Gastroesophageal sphincter (tissue), 4 donors: ENCODE measurements at regions not wholly inside any gene's neighbourhood (a gene's known extent, or its start where the extent isn't known, plus 50 kb on each side); places are given as distances from the start of the nearest gene placed in this dataset.

ENCODE experiments used
- ATAC-seq: fragments of 150-250 bp; one replicate; pipeline ENCODE4 v1.9.1; 2016; ENCODE audit warnings: mild to moderate bottlenecking, moderate library complexity
- H3K27ac ChIP-seq, 4 donors: fragments of 200-600 bp; sonication (generic) in 3 of 4; 1 replicate in 3 of 4; 2 replicates in 1 of 4; pipeline ENCODE4 v1.5.1; 2016 to 2019
- H3K27me3 ChIP-seq: fragments of 200-600 bp; sonication (generic); one replicate; pipeline ENCODE4 v1.5.1; 2019
- H3K36me3 ChIP-seq, 2 donors: fragments of 200-600 bp; sonication (generic); one replicate each; pipeline ENCODE4 v1.5.1; 2019; ENCODE audit warnings: control low read depth in 1 of 2
- H3K4me1 ChIP-seq, 3 donors: fragments of 200-600 bp; sonication (generic); 1 replicate in 2 of 3; 2 replicates in 1 of 3; pipeline ENCODE4 v1.5.1; 2016 to 2019; ENCODE audit warnings: control low read depth in 2 of 3
- H3K4me3 ChIP-seq, 2 donors: fragments of 200-600 bp; sonication (generic); one replicate each; pipeline ENCODE4 v1.5.1; 2019; ENCODE audit warnings: mild to moderate bottlenecking in 1 of 2, moderate library complexity in 1 of 2
- H3K9me3 ChIP-seq, 3 donors: fragments of 200-600 bp; sonication (generic); one replicate each; pipeline ENCODE4 v1.5.1; 2017 to 2019; ENCODE audit warnings: control low read depth in 2 of 3
- EP300 ChIP-seq: sonication (generic); formaldehyde crosslinking; IDR thresholded peaks from one replicate; pipeline ENCODE4 v1.6.1; 2017; ENCODE audit warnings: antibody characterized with exemption, mild to moderate bottlenecking
- POLR2A ChIP-seq, 2 donors: fragments of 450-650 bp; IDR thresholded peaks; one replicate each; pipeline ENCODE4 v1.6.1; 2017; ENCODE audit warnings: antibody characterized with exemption in 2 of 2, mild to moderate bottlenecking in 2 of 2, moderate library complexity in 1 of 2
- POLR2AphosphoS5 ChIP-seq: sonication (generic); formaldehyde crosslinking; IDR thresholded peaks from one replicate; pipeline ENCODE4 v1.6.1; 2017; ENCODE audit warnings: antibody characterized with exemption
- WGBS, 2 donors: methylation state at CpG; one replicate each; pipeline ENCODE4 v1.1.5; 2018; ENCODE audit warnings: low coverage in 1 of 2; 5-methylcytosine and 5-hydroxymethylcytosine counted together
- TF ChIP-seq, protein P1 (sequence below), 4 experiments: fragments of 200-600 bp in 2 of 4; fragments of 450-650 bp in 2 of 4; sonication (generic) in 1 of 4; IDR thresholded peaks; one replicate each; pipeline ENCODE4 v1.5.1; 2017 to 2019; ENCODE audit warnings: antibody characterized with exemption in 4 of 4, mild to moderate bottlenecking in 2 of 4, moderate library complexity in 2 of 4

DNA sequence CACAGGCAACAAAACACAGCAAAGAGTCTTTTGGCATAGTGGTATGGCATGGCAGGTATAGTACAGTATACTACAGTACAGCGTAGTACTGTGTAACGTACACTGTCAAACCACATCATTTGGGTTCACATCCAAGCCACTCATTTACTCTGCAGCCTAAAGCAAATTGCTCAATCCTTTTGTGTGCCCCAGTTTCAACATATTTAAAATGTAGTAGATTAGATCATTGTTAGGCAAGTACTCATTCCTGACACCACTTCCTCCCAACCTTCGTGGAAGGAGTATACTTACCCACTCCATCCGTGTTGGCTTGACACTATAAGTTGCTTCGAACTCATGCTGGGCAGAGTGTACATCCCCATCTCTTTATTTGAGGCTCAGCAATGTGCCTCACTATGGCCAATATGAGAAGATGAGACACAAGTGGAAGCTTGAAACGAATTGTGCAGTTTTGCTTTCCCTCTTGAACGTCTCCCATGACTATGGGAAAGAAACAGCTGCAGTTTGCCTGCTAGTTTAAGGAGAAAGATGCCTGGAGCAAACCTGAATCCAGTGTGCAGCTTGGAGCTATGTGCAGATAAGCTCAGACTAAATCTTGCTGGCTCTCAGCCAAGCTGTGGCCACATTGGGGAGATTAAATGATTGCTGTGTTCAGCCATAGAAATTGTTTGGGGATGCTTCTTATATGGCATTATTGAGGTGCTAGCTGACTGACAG is 85.7 kb upstream of the TBL1X start:
- Histone ChIP-seq H3K36me3 (no peaks in the 10 kb centered on the region), H3K27ac (no peak overlapping the region), H3K4me1 (no peaks in the 10 kb centered on the region), H3K27me3 (no peaks in the 10 kb centered on the region), H3K4me3 (no peak overlapping the region), H3K9me3 (no peaks in the 10 kb centered on the region)
- TF ChIP-seq EP300 (no peak), POLR2A (IDR thresholded peaks at IDR 0.05) (no peak)
- WGBS, 2 donors = 81 to 87% methylated on average over 2 to 7 of the region's 7 CpGs
- no peak for ATAC-seq

DNA sequence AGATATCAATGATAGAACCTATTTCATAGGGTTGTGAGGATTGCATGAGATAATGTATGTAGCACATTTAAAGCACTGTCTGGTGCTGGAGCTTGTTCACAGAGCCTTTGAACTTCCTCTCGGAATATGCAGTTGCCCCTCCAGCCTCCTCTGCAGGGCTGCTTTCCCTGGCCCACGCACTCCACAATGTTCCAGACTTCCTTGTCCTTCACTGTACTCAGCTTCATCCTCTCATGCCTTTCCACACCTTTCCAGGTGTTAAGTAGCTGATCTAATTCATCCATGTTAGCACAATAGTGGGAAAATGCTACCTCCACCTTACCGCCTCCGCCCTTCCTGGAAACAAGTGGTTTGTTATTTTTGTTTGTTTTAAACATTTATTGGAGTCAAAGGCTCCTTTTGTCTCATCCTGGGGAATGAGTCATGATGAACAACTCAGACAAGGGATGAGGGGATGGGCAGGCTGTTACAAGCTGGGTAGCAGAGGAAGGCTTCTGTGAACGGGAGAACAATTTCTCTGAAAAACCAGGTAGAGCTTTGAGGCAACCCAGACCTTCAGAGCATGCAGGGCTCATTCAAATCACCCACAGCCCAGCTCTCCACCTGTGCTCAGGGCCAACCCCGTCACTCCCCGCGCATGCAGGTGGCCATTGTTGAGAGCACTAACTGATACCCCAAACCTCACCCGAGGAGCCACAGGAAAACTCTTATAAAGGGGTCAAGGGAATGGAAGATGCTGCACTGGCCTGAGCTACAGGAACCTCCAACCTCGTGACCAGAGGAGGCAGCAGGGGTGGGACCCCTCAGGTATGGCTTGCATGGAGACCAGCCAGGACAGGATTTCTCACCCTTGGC is 84.9 kb upstream of the TBL1X start:
- Histone ChIP-seq H3K36me3 (no peaks in the 10 kb centered on the region), H3K4me3 (no peak overlapping the region)
- 75% methylated on average over 2 of the region's 10 CpGs; no CpG with 5 or more reads in 1 of the 2 donors for WGBS, 2 donors

DNA sequence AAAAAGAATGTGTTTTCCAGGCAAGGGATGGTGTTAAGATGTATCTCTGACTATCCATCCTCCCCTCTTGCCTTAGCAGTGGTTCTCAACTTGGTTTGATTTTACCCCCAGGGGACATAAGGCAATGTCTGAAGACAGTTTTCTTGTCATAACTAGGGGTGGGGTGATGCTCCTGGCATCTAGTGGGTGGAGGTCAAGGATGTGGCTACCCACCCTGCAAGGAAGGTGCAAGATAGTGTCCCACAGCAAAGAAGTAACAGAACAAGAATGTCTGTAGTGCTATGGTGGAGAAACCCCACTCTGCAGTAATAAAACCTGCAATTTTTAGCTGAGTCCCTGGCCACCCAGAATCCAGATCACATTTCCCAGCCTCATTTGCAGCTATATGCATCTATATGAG is 81.2 kb upstream of the TBL1X start:
- Histone ChIP-seq H3K9me3 (no peaks in the 10 kb centered on the region), H3K27ac (no peak overlapping the region), H3K4me1 (no peaks in the 10 kb centered on the region), H3K27me3 (no peaks in the 10 kb centered on the region), H3K36me3 (no peaks in the 10 kb centered on the region), H3K4me3 (no peak overlapping the region)
- ATAC-seq = no peak
- TF ChIP-seq EP300 (no peak), POLR2AphosphoS5 (no peak), POLR2A (IDR thresholded peaks at IDR 0.05) (no peak)
- TF ChIP-seq, protein P1, sequence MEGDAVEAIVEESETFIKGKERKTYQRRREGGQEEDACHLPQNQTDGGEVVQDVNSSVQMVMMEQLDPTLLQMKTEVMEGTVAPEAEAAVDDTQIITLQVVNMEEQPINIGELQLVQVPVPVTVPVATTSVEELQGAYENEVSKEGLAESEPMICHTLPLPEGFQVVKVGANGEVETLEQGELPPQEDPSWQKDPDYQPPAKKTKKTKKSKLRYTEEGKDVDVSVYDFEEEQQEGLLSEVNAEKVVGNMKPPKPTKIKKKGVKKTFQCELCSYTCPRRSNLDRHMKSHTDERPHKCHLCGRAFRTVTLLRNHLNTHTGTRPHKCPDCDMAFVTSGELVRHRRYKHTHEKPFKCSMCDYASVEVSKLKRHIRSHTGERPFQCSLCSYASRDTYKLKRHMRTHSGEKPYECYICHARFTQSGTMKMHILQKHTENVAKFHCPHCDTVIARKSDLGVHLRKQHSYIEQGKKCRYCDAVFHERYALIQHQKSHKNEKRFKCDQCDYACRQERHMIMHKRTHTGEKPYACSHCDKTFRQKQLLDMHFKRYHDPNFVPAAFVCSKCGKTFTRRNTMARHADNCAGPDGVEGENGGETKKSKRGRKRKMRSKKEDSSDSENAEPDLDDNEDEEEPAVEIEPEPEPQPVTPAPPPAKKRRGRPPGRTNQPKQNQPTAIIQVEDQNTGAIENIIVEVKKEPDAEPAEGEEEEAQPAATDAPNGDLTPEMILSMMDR (IDR thresholded peaks at IDR 0.05) = no peak

More for the DNA sequence above, 84.9 kb upstream of the TBL1X start:
- ATAC-seq = no peak
- no peak overlapping the region for H3K27ac ChIP-seq
- H3K4me1 ChIP-seq = no peaks in the 10 kb centered on the region
- TF ChIP-seq POLR2A (IDR thresholded peaks at IDR 0.05) (no peak), POLR2AphosphoS5 (no peak), EP300 (no peak)
- TF ChIP-seq, protein P1 (IDR thresholded peaks at IDR 0.05) = no peak
- no peaks in the 10 kb centered on the region for H3K27me3 ChIP-seq
- no peaks in the 10 kb centered on the region for H3K9me3 ChIP-seq

DNA sequence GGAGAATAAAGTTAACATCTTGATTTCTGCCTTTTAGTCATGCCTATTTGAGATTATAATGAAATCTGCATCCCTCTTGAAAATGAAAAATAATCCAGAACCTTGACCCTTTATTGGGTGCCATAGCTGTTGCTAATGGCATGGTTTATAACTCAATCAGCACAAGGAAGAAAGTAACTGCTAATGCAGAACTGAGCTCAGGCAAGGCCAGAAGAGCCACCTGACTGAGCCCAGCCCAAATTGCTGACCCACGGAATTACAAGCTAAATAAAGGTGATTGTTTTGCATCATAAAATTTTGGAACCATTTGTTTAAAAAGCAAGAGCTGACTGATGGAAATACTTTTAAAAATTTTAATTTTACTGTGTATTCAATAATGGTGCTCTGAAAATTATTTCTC is 76.4 kb upstream of the TBL1X start:
- Histone ChIP-seq H3K36me3 (no peaks in the 10 kb centered on the region), H3K4me3 (no peak overlapping the region), H3K9me3 (no peaks in the 10 kb centered on the region), H3K27ac (no peak overlapping the region), H3K4me1 (no peaks in the 10 kb centered on the region), H3K27me3 (no peaks in the 10 kb centered on the region)
- no peak for ATAC-seq
- WGBS, 2 donors = 67 to 100% methylated on average over 1 of the region's 1 CpG
- no peak for TF ChIP-seq EP300
- no peak for TF ChIP-seq POLR2A (IDR thresholded peaks at IDR 0.05)
- TF ChIP-seq POLR2AphosphoS5 = no peak
- TF ChIP-seq, protein P1 (IDR thresholded peaks at IDR 0.05) = no peak

DNA sequence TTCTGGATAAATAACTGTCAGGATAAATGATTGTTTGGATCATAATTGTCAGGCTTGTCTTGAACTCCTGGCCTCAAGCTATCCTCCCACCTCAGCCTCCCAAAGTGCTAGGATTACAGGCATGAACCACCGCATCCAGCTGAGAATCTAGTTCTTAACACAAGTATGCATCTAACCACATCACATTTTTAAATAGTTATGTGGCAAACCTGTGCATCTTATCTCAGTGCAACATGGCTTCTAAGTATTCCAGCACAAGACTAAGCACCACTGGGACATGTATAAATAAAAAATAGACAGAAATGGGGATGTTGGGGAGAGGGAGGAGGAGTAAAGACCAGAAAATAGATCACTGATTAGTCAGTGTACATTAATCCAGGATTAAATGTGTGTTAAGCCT is 74.7 kb upstream of the TBL1X start:
- TF ChIP-seq, protein P1 (IDR thresholded peaks at IDR 0.05) = no peak
- TF ChIP-seq EP300 = no peak
- no peak for TF ChIP-seq POLR2A (IDR thresholded peaks at IDR 0.05)
- TF ChIP-seq POLR2AphosphoS5 = no peak
- H3K27me3 ChIP-seq = no peaks in the 10 kb centered on the region
- no peak overlapping the region for H3K27ac ChIP-seq
- no peak overlapping the region for H3K4me3 ChIP-seq
- 100% methylated on average over 1 of the region's 1 CpG for WGBS, 2 donors
- H3K36me3 ChIP-seq = no peaks in the 10 kb centered on the region
- H3K4me1 ChIP-seq = no peaks in the 10 kb centered on the region
- ATAC-seq = no peak
- H3K9me3 ChIP-seq = no peaks in the 10 kb centered on the region
